HG02852 (cell line): ENCODE measurements at regions not wholly inside any gene's neighbourhood (a gene's known extent, or its start where the extent isn't known, plus 50 kb on each side); places are given as distances from the start of the nearest gene placed in this dataset.
"Not testable (repeated sequence)": the region's sequence is repeated elsewhere in the genome, so short reads cannot be mapped to it uniquely, and the experiment has no call there.

Experiments used
- ATAC-seq: cut with Tn5 transposase; IDR thresholded peaks from one replicate; pipeline ENCODE4 v1.9.1; 2021; ENCODE audit warnings: mild to moderate bottlenecking, moderate library complexity; ENCODE audit not compliant: unreplicated experiment

GRCh38 chr2:176790468-176790867, 422.1 kb upstream of the HNRNPA3 start:
- no peak for ATAC-seq

DNA sequence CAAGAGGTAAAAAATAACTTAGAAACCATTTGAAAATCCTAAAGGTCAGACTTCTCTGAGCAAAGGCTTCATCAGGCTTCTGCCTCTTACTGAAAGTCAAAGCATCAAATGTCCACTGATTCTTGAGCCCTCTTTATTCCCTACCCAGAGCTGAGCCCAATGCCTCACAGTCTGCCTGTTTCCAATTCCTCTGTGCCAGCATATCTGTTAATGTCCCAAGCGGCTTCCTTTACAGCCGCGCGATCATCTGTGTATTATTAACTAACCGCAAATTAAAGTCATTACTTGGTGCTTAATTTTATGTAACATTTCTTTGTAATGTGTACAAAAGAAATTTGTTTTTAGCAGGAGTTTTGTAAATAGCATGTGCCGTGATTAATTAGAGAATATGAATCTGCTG, 418.8 kb upstream of the HNRNPA3 start:
- ATAC-seq: no peak

- ATAC-seq: no peak
Observed at GRCh38 chr2:176794392-176794791, 418.2 kb upstream of the HNRNPA3 start.

DNA sequence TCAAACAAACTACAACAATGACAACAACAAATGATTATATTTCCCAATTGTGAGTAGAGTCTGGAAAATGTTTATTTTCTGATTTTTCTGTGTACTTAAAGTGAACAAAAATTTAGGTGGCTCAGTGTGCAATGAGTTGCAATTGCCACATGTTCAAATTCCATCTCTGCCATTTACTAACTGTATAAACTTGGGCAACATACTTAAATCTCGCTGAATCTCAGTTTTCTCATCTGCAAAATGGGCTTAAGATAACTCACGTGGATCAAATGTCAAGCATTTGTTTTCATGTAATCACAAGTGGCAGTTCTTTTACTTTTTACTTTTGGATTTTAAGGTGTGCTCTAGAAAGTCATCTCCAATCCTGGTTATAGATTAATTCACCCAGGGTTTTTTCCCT, 416.8 kb upstream of the HNRNPA3 start:
- no peak for ATAC-seq

- not testable (repeated sequence) for ATAC-seq
Observed at GRCh38 chr2:176796677-176797076, 415.9 kb upstream of the HNRNPA3 start.

DNA sequence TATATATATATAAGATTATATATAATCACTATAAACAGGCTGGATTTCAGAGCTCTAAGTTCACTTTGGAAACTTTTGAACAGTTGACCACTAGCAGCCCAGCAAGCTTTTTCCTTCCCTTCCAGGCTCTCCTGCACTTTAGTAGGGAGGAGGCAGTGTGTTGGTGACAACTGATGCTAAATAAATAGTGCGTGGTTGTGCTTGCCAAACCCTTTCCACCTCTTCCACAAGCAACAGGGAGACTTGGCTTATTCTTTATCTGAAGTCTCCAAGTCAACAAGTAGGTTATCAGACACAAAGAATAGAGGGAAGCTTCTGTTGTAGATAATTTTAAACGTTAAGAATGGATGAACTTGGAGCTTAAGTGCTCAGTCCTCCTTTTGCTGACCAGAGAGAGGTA, 408.2 kb upstream of the HNRNPA3 start:
- no peak for ATAC-seq

- ATAC-seq: no peak
Observed at GRCh38 chr2:176805345-176805744, 407.2 kb upstream of the HNRNPA3 start.

DNA sequence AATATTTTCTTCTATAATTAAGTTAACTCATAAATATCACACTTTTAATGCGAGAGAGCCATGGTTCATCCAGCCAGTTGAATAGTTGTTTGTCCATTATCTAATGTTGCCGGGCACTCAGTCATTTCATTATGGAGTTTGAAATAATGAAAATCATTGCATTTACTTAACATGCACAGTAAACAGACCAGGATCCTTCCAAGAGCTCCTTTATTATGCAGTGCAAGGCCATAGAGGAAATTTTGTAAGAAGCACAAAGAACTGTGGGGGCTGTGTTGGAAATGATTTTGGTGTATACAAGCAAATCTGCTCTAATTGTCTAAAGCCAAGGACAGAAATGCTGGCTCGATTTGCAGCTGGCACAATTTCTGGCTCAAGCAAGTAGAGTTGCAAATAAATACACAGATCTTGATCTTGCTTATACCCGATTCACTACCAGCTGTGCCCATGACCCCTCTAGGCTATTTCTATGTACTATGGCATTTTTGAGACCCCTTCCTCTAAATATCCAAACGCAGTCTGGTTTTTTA, 400.3 kb upstream of the HNRNPA3 start:
- no peak for ATAC-seq

- no peak for ATAC-seq
Observed at GRCh38 chr2:176813156-176813555, 399.4 kb upstream of the HNRNPA3 start.

DNA sequence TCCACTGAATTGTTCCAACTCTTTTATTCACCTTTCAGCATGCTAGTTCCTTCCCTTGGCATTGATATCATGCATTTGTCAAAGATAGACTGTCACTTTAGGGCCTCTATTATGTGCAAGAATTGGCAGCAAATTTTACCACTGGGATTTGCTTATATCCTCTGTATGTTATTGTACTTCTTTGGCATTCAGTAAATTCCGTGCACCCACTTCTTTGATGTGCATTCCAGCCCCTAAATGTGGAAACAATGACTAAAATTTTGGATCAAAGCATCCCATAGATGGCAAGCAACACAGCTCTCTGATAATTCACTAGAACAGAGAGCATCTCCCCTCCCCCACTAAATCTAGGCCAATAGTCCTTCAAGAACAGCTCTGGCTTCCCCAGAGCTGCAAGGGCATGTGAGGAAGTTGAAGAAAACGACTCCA, 399.0 kb upstream of the HNRNPA3 start:
- no peak for ATAC-seq

GRCh38 chr2:176814274-176814673, 398.3 kb upstream of the HNRNPA3 start:
- no peak for ATAC-seq

- ATAC-seq: no peak
Observed at GRCh38 chr2:176814740-176815367, 397.7 kb upstream of the HNRNPA3 start.

GRCh38 chr2:176817061-176817565, 395.5 kb upstream of the HNRNPA3 start:
- ATAC-seq: no peak

DNA sequence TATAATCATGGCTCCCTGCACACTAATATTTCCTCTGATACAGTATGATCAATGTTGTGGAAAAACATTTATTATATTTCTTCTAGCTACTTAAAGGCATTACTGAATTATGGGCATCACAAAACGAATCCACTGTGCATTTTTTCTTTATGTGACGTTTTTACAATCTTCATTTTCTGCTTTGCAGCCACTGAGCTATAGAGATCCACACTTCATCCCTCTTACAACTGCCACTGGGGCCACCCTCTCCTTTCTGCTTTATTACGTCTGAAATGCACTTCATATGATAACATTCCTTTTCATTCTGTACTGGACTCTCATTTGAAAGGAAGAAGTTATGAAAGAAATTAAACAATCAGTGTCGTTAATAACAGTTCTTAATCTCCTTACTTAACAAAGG, 394.5 kb upstream of the HNRNPA3 start:
- ATAC-seq: no peak

DNA sequence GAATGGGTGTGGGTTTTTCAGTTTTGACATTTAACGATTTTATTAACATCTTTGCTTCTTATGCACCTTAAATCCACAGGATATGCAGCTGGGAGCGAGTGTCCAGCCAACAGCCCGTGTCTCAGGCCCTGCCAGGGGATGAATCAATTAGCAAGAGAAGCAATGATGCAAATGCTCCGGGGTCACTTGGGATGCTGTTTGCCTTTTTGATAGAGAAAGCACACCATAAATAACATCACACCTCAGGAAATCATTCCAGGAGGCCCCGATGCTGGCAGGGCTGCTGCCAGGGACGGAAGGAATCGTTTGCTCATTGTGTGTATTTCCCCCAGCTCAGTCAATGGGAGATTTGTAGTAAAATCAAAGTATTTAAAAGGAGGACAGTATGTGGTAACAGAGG, 394.0 kb upstream of the HNRNPA3 start:
- ATAC-seq: no peak

GRCh38 chr2:176819306-176819705, 393.3 kb upstream of the HNRNPA3 start:
- no peak for ATAC-seq

DNA sequence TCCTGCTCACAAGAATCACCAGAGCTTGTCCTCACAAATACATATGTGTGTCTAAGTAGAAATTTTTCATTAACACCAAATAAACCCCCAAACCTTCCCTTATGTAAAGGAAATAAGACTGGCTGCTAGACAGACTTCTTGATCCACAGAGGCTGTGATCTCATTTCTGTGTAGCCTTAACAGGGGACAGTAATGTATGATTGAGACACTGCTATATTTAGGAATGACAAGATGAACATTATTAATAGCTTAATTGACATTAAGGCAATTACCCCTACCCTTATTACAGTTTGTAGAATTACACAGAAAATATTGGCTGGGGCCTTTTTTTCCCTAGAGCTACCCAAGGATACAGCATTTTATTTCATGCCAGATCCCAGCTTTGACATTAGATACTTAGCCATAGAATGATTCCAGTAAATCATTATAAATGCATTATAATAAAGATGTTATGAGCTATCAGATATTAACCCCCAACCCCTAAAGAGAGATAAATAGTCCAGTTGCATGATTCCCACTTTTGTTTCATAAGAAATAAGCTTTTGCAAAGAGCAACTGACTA, 392.1 kb upstream of the HNRNPA3 start:
- ATAC-seq: no peak

- no peak for ATAC-seq
Observed at GRCh38 chr2:176821350-176821749, 391.2 kb upstream of the HNRNPA3 start.

- no peak for ATAC-seq
Observed at GRCh38 chr2:176822060-176822459, 390.5 kb upstream of the HNRNPA3 start.

- ATAC-seq: no peak
Observed at GRCh38 chr2:176826356-176826755, 386.2 kb upstream of the HNRNPA3 start.

- ATAC-seq: no peak
Observed at GRCh38 chr2:176826984-176827668, 385.5 kb upstream of the HNRNPA3 start.

DNA sequence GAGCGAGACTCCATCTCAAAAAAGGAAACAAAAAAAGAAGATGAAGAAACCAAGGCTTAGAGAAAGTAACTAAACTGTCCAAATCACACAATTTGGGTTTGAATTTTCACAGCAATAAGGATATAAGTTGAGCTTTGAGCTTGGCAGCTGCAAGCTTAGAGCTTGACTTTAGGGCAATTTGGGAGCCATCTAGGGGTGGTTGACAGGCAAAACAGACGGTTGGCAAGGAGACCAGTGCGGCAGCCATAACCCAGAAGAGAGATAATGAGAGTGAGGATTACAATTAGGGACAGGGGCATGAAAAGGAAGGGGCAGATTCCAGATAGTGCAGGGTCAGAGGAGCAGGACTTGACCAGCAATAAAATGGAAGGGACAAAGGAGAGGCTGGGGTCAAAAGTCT, 382.2 kb upstream of the HNRNPA3 start:
- ATAC-seq: no peak
